NCI-H1417 (cell line): ENCODE measurements at regions not wholly inside any gene's neighbourhood (a gene's known extent, or its start where the extent isn't known, plus 50 kb on each side); places are given as distances from the start of the nearest gene placed in this dataset.

Source experiments
- DNase-seq, 3 experiments: peaks; one replicate each; lab custom pipeline; 2025; lab: John Stamatoyannopoulos, UW

GRCh38 chr10:33812586-33812985 is 478.1 kb upstream of the NRP1 start:
- DNase-seq: no peak

GRCh38 chr10:33810986-33811385 is 476.5 kb upstream of the NRP1 start:
- no peak for DNase-seq

DNA sequence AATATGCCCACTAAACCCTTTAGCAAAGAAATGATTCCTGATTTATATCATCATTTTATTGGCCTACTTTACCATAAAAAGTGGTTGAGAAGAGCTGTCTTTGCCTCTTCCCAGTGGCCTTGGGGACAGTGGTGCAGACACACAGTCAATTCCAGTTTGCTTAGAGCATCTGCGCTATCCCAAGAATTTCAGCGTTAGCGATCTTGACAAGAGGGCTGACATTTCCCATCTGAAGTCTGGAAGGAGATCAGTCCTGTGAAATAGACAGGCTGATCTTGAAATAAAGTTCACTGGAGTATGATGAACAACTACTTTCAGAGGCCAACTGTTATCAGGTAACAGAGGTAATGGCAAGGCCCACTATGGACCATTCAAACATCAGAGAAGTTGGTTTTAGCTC is 475.3 kb upstream of the NRP1 start:
- no peak for DNase-seq

DNA sequence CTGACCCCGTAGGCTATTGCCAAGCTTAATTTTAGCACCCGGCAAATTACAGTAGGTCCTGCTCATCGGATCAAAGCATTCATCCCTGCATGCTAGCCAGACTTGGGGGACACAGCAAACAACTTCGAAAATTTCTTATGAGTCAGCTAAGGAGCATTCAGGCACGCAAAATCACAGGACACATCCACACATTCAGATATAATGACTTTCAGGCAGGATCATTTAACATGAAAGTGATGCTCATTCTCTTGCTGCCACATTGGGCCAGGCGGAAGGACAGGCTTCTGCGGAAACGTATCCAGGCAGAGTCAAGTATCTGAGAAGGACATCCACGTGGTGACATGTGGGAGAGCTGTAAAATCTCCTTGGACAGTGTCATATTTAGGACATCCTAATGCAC is 474.0 kb upstream of the NRP1 start:
- no peak for DNase-seq

GRCh38 chr10:33807531-33808359 is 473.3 kb upstream of the NRP1 start:
- DNase-seq: peak in 1 of 3 experiments; percentile 15

- no peak for DNase-seq
Observed at GRCh38 chr10:33805831-33806230, 471.4 kb upstream of the NRP1 start.

DNA sequence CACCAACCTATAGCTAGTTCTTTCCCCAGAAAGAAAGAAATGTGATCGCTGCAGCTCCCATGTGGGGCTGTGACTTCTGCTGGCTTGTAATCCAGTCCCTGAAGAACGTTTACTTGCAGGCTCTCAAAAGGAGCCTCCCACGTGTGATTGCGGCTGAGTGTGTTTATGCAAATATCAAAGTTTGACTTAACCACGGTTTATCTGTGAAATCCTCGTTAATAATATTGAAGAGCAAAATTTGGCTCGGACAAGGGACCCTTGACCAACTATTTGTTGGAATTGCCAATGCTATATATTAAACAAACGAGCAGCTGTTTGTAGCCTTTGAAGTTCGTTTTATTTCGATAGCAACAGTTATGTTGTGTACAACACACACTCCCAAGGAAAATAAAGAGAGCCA is 470.1 kb upstream of the NRP1 start:
- no peak for DNase-seq

- DNase-seq: no peak
Observed at GRCh38 chr10:33803248-33803647, 468.8 kb upstream of the NRP1 start.

- DNase-seq: no peak
Observed at GRCh38 chr10:33802566-33802965, 468.1 kb upstream of the NRP1 start.

GRCh38 chr10:33801705-33802104 is 467.2 kb upstream of the NRP1 start:
- DNase-seq: no peak

- DNase-seq: no peak
Observed at GRCh38 chr10:33800986-33801385, 466.5 kb upstream of the NRP1 start.

DNA sequence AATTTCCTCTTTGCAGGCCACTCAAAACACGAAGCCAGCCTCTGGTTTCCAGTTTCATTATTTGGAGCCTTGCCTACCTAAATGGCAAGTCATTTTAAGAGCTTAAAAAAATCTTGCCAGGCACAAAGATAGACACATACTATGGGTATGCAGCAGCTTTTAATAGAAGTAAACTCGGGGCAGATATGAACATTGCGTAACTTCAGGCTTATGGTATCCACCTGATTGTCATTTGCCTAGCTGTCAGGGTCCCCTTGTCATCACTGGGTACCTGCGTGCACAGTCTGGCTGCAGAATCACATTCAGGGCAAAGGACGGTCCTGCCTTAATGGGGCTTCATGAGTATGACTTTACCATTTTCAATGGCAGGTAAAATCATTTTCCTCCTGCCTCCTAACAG is 466.1 kb upstream of the NRP1 start:
- DNase-seq: no peak

DNA sequence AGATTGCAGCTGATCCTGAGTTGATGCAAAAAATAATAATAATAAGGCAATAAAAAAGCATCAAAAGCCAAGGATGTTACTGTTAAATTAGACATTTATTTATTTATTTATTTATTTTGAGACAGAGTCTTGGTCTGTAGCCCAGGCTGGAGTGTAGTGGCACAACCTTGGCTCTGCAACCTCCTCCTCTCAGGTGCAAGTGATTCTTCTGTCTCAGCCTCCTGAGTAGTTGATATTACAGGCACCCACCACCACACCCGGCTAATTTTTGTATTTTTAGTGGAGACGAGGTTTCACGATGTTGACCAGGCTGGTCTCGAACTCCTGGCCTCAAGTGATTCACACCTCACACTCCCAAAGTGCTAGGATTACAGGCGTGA is 465.5 kb upstream of the NRP1 start:
- no peak for DNase-seq

DNA sequence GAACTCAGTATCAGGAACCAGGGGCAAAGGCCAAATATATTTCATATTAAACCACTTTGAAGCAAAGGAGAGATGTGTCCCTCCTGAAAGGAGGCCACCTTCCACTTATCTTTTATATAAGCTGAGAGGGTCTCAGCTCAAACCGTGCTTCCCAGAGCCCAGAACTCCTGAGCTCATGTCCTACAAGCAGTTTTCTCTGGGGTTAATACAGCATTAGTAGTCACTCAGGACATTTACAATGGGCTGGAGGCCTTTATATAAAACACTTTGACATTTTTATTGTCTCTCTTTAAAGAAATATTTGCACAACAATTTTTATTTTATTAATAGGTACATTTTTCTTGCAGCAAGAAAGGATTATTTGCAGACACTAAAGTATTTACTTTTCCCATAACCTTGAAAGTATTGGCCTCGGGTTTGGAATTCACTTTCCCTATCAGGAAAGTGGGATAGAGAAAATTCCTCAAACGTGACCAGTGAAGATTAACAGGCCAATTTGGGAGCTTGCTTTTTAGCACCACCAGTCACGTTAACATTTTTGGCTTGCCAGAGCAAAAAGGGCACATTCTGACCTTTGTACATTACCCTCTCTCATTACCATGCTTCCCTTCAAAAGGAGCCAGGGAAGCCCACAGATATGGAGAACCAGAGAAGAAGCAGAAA is 464.9 kb upstream of the NRP1 start:
- peak in 1 of 3 experiments; percentile 38 for DNase-seq

DNA sequence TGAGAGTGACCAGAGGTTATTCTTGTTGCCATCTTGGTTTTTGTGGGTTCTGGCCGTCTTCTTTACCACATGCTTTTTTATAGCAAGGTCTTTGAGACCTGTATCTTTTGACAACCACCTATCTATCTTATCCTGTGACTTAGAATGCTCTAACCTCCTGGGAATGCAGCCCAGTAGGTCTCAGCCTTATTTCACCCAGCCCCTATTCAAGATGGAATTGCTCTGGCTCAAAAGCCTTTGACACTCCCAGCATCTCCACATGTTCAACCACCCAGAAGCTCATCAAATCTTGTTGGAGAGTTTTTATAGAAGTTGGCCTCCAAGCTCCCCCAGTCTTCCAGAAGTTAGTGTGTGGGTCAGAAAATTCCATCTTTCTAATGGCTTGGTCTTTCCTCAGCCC is 464.3 kb upstream of the NRP1 start:
- DNase-seq: no peak

- no peak for DNase-seq
Observed at GRCh38 chr10:33796680-33797079, 462.2 kb upstream of the NRP1 start.

DNA sequence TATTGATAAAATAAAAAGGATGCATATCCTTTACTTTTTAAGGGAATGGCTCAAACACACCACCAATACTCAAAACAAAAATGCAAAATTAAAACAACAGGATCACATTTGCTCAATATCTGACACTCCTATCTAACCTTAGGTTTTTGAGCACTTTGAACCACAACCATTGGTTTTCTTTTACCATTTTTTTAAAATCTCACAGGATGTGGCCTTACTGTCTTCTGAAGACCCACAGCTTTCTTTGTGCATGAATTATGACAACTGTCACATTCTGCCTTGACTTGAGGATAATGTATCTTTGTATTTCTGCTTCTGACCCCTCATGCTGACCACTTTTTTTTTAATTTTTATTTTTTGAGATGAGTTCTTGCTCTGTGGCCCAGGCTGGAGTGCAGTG is 461.1 kb upstream of the NRP1 start:
- no peak for DNase-seq

DNA sequence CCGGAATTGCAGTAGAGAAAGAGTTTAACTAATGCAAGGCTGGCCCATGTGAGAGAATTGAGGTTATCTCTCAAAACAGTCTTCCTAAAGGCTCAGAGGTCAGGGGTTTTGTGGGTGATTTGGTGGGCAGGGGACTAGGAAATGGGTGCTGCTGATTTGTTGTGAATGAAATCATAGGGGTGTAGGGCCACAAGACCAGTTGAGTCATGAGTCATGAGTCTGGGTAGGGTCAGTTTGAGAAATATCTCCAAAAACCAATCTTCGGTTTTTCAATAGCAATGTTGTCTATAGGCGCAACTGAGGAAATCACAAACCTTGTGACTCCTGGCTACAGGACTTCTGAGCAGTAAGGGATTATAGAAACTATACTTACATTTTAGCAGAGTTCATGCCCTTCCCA is 460.0 kb upstream of the NRP1 start:
- no peak for DNase-seq

DNA sequence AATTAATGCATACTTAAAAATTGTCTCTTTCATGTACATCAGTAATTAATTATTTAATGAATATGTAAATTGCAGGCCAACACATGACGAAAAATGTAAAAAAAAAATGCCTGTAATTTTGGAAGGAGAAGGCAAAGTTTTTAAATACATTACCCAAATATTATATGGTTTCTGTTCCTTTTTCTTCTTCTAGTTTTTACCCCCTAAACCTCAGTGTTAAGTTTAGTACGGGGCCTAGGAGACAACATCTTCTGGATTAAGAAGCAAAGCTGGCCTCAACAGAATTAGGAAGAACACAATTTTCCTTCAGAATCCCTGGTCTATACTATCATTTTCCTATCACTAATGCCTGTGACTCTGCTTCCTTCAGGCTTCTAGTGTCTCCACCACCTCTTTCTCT is 459.3 kb upstream of the NRP1 start:
- DNase-seq: no peak

- no peak for DNase-seq
Observed at GRCh38 chr10:33791272-33791660, 456.8 kb upstream of the NRP1 start.

- peak in 1 of 3 experiments; percentile 7 for DNase-seq
Observed at GRCh38 chr10:33790521-33791271, 456.2 kb upstream of the NRP1 start.

DNA sequence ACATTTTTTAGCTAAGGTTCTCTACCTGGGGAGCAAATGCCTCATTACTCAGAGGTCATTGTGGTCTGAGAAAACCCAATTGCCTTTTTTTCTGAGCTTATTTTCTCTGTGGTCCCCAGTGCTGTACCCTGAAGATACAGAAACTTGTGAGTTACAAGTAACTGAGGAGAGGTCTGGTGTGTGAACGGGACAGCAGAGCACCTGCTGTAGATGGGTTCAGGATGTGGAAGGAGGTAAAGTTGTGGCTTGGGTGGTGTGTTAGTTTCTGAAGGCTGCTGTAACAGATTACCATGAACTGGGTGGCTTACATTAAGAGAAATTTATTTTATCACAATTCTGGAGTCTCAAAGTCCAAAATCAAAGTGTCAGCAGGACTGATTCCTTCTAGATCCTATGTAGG is 449.1 kb upstream of the NRP1 start:
- DNase-seq: no peak

GRCh38 chr10:33783078-33783477 is 448.6 kb upstream of the NRP1 start:
- DNase-seq: no peak
